Heart left ventricle (tissue), 13 donors: ENCODE measurements at regions not wholly inside any gene's neighbourhood (a gene's known extent, or its start where the extent isn't known, plus 50 kb on each side); places are given as distances from the start of the nearest gene placed in this dataset.

ENCODE experiments used
- CTCF ChIP-seq, 12 donors: fragments of 200-600 bp; sonication (generic) in 4 of 12; IDR thresholded peaks; one replicate each; pipeline versions ENCODE4 v1.5.0 to v1.8.0; 2018 to 2022; ENCODE audit warnings: antibody characterized with exemption in 12 of 12, mild to moderate bottlenecking in 5 of 12
- POLR2A ChIP-seq, 2 donors: fragments of 450-650 bp; IDR thresholded peaks; one replicate each; pipeline ENCODE4 v1.6.1; 2017; ENCODE audit warnings: antibody characterized with exemption in 2 of 2, mild to moderate bottlenecking in 2 of 2, moderate library complexity in 2 of 2
- donor health status: ischemic (EF 13 %, LVEDD 7.1; RV severe dilation, severe dysfunction).
- donor health status: DM: no; HTN: yes; CAD: no.
- donor health status: DM: no; HTN: no; CAD: no.
- donor health status: ischemic (EF 25% LVEDD 6.9; RV normal size, moderate dysfunction).
- donor health status: ischemic (EF 25% LVEDD 5.7; RV mildly dilated, moderate dysfunction).
- donor health status: ischemic (EF 35%, LVEDD 5.7; RV mildly dilated, moderate dysfunction).
- donor health status: nonischemic (EF 11% LVEDD 7.7; RV severe dilation, severe dysfunction).
- donor health status: DM: yes; HTN: yes; CAD: no.
- donor health status: PGD.
- donor health status: ischemic (EF 29% LVEDD 5.4; RV normal size, mild dysfunction).
- donor health status: nonischemic (EF 23%, LVEDD 6.1; RV moderate dilation, normal function).

- TF ChIP-seq CTCF (IDR thresholded peaks at IDR 0.05): no peak
- no peak for TF ChIP-seq POLR2A (IDR thresholded peaks at IDR 0.05)
These were observed 153.2 kb upstream of the ADCY1 start for GRCh38 chr7:45420843-45421495.
